Muscle layer of duodenum (tissue), 2 donors: ENCODE measurements at regions not wholly inside any gene's neighbourhood (a gene's known extent, or its start where the extent isn't known, plus 50 kb on each side); places are given as distances from the start of the nearest gene placed in this dataset.

Experiments
- H3K27ac ChIP-seq: one replicate; pipeline ENCODE4 v1.7.0; 2013; ENCODE audit warnings: mild to moderate bottlenecking, low read length
- H3K27me3 ChIP-seq: one replicate; pipeline ENCODE4 v1.7.0; 2013; ENCODE audit warnings: low read depth, mild to moderate bottlenecking, control low read depth, low read length
- H3K36me3 ChIP-seq, 2 donors: one replicate each; pipeline ENCODE4 v1.7.0; 2013; ENCODE audit warnings: low read length in 2 of 2, control low read depth in 1 of 2, mild to moderate bottlenecking in 1 of 2; ENCODE audit not compliant: insufficient read depth in 2 of 2, control insufficient read depth in 1 of 2
- H3K4me1 ChIP-seq, 2 donors: one replicate each; pipeline ENCODE4 v1.7.0; 2013; ENCODE audit warnings: low read length in 2 of 2, mild to moderate bottlenecking in 2 of 2, control low read depth in 1 of 2, moderate library complexity in 1 of 2; ENCODE audit not compliant: insufficient read depth in 2 of 2, control insufficient read depth in 1 of 2
- H3K4me3 ChIP-seq, 2 donors: one replicate each; pipeline ENCODE4 v1.7.0; 2013; ENCODE audit warnings: low read length in 2 of 2, low read depth in 1 of 2, mild to moderate bottlenecking in 1 of 2
- H3K9me3 ChIP-seq, 2 donors: one replicate each; pipeline ENCODE4 v1.7.0; 2013; ENCODE audit warnings: low read length in 2 of 2, control low read depth in 1 of 2, mild to moderate bottlenecking in 1 of 2; ENCODE audit not compliant: control insufficient read depth in 1 of 2
- donor health status: healthy.

DNA sequence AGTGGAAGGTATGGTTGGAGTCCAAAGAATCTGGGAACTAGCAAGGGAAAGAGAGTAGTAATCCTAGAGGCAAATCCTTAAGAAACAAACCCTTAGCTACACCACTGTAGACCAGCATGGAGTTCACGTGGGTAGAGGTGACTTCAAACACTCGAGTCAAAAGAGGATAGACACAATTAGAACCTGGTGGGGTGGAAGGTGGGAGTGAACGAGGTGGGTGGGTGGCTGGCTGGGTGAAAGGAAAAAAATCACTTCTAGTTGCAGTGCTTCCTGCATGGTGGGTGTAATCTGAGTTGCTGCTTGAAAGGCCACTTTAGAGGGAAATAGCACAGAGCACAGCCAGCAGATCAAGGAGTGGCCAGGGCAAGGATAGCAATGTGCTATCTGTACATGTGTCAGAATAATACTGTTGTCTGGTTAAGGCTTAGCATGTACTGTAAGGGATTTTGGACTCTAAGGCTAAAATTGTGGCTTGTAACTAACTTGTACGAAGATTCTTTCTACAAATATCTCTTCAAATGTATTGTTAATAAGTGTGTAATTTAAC, 356.2 kb downstream of the GRIA2 start:
- H3K4me1 ChIP-seq = no peaks in the 10 kb centered on the region
- no peak overlapping the region for H3K4me3 ChIP-seq
- no peak overlapping the region for H3K27ac ChIP-seq
- no peaks in the 10 kb centered on the region for H3K9me3 ChIP-seq
- H3K27me3 ChIP-seq = no peaks in the 10 kb centered on the region
- H3K36me3 ChIP-seq = no peaks in the 10 kb centered on the region

DNA sequence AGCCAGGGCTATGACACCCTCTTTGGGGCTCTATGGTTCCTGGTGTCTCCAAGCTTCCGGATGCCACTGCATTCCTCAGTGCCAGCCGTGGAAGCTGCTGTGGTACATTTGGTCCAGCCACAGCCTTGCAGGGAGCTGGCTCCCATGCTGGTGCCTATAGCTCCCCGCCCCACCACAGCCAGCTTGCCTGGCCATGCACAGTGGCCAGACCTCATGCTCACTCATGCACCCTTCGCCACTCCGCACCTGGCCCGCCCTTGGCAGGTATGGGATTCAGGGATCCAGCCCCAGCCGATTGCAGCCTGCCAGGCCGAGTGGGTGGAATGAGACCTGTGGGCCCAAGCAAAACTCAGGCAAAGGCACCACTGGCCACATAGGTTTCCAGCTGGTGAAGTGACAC, 354.8 kb downstream of the GRIA2 start:
- Histone ChIP-seq H3K27ac (no peak overlapping the region), H3K9me3 (no peaks in the 10 kb centered on the region), H3K4me3 (no peak overlapping the region), H3K36me3 (no peaks in the 10 kb centered on the region), H3K4me1 (no peaks in the 10 kb centered on the region), H3K27me3 (no peaks in the 10 kb centered on the region)

GRCh38 chr4:157574606-157575005, 354.1 kb downstream of the GRIA2 start:
- Histone ChIP-seq H3K9me3 (no peaks in the 10 kb centered on the region), H3K27me3 (no peaks in the 10 kb centered on the region)

DNA sequence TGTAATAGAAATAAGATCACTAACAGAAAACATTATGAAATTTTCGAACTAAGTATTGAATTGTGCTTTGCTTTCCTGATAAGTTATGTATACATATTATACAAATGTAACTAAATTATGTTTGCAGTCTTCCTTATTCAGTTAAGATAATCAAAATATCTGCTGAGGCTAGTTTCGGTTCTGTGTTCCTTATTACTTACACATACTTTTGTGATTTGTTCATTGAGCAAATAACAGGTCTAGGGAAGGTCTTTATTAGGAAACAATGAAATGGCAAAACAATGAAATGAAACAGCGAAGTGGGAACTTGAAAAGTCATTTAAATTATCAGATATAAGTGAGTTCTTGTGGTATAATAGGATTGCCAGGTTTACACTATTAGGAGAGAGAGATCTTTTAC, 352.4 kb downstream of the GRIA2 start:
- Histone ChIP-seq H3K4me3 (no peak overlapping the region), H3K4me1 (no peaks in the 10 kb centered on the region), H3K36me3 (no peaks in the 10 kb centered on the region), H3K27ac (no peak overlapping the region), H3K27me3 (no peaks in the 10 kb centered on the region), H3K9me3 (no peaks in the 10 kb centered on the region)

More at GRCh38 chr4:157574606-157575005, 354.1 kb downstream of the GRIA2 start:
- Histone ChIP-seq H3K4me1 (no peaks in the 10 kb centered on the region), H3K27ac (no peak overlapping the region), H3K36me3 (no peaks in the 10 kb centered on the region), H3K4me3 (no peak overlapping the region)

DNA sequence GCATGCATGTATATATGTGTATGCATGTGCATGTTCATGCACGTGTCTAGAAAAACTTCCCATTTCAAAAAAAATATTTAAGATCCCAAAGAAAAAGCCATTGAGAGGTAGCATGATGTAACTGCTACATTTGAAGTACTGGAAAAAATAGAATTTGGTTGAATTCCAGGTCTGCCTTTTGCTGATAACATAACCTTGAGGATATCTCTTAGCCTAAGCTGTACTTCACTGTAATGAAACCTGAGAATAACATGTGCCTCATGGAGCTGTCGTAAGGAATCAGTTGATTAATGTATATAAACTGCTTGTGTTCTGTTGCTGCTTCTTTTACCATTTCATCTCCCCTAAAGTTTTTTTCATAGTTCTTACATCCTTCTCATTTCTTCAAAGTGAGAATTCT, 351.8 kb downstream of the GRIA2 start:
- no peaks in the 10 kb centered on the region for H3K9me3 ChIP-seq

GRCh38 chr4:157564771-157565170, 344.2 kb downstream of the GRIA2 start:
- Histone ChIP-seq H3K9me3 (no peaks in the 10 kb centered on the region), H3K27ac (no peak overlapping the region), H3K27me3 (no peaks in the 10 kb centered on the region), H3K4me3 (no peak overlapping the region), H3K4me1 (no peaks in the 10 kb centered on the region), H3K36me3 (no peaks in the 10 kb centered on the region)

More for the DNA sequence above, 351.8 kb downstream of the GRIA2 start:
- no peak overlapping the region for H3K27ac ChIP-seq
- no peak overlapping the region for H3K4me3 ChIP-seq
- no peaks in the 10 kb centered on the region for H3K4me1 ChIP-seq
- H3K27me3 ChIP-seq = no peaks in the 10 kb centered on the region
- no peaks in the 10 kb centered on the region for H3K36me3 ChIP-seq

- Histone ChIP-seq H3K4me1 (no peaks in the 10 kb centered on the region), H3K27me3 (no peaks in the 10 kb centered on the region), H3K36me3 (no peaks in the 10 kb centered on the region), H3K27ac (no peak overlapping the region), H3K4me3 (no peak overlapping the region), H3K9me3 (no peaks in the 10 kb centered on the region)
Observed at GRCh38 chr4:157564218-157564617, 343.7 kb downstream of the GRIA2 start.

GRCh38 chr4:157558016-157558415, 337.5 kb downstream of the GRIA2 start:
- Histone ChIP-seq H3K9me3 (no peaks in the 10 kb centered on the region), H3K4me3 (no peak overlapping the region), H3K27me3 (no peaks in the 10 kb centered on the region), H3K4me1 (no peaks in the 10 kb centered on the region), H3K36me3 (no peaks in the 10 kb centered on the region), H3K27ac (no peak overlapping the region)

DNA sequence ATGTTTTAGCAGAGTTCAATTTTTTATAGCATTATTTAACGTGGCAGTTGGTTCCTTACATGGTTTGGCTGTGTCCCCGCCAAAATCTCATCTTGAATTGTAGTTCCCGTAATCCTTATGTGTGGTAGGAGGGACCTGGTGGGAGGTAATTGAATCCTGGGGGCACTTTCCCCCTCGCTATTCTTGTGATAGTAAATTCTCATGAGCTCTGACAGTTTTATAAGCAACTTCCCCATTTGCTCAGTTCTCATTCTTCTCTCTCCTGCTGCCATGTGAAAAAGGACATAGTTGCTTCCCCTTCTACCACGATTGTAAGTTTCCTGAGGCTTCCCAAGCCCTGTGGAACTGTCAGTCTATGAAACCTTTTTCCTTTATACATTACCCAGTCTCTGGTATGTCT, 329.5 kb downstream of the GRIA2 start:
- Histone ChIP-seq H3K27me3 (no peaks in the 10 kb centered on the region), H3K9me3 (no peaks in the 10 kb centered on the region), H3K4me3 (no peak overlapping the region), H3K27ac (no peak overlapping the region), H3K36me3 (no peaks in the 10 kb centered on the region), H3K4me1 (no peaks in the 10 kb centered on the region)

DNA sequence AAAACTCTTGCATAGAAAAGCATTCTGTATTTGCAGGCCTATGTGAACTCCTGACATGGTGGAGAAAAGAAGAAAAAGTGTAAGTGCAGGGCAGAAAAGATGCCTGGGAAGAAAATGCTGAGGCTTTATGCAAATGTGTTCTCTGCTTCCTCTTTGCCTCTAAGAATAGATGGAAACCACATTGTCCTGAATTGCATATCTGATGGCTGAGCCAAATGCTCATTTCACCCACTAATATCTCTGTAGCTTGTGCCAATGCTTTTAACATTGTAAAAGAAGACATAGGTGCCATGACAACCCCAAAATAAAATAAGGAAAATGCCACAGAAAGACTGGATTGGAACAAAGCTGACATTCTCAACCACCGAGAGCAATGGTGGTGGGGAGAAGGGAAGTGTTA, 307.4 kb downstream of the GRIA2 start:
- H3K4me3 ChIP-seq = peak overlapping the region in 1 of 2 donors; percentile 17
- H3K27me3 ChIP-seq = no peaks in the 10 kb centered on the region
- H3K36me3 ChIP-seq = no peaks in the 10 kb centered on the region
- H3K4me1 ChIP-seq = no peaks in the 10 kb centered on the region
- peaks cover 0 to 19% of the 10 kb centered on the region in 2 donors for H3K9me3 ChIP-seq
- no peak overlapping the region for H3K27ac ChIP-seq

GRCh38 chr4:157521906-157522305, 301.4 kb downstream of the GRIA2 start:
- H3K27ac ChIP-seq = no peak overlapping the region

GRCh38 chr4:157514711-157515110, 294.2 kb downstream of the GRIA2 start:
- Histone ChIP-seq H3K4me1 (no peaks in the 10 kb centered on the region), H3K4me3 (no peak overlapping the region), H3K36me3 (no peaks in the 10 kb centered on the region), H3K27me3 (no peaks in the 10 kb centered on the region), H3K27ac (no peak overlapping the region), H3K9me3 (no peaks in the 10 kb centered on the region)

More at GRCh38 chr4:157521906-157522305, 301.4 kb downstream of the GRIA2 start:
- no peaks in the 10 kb centered on the region for H3K36me3 ChIP-seq
- H3K9me3 ChIP-seq = peaks cover 0 to 3% of the 10 kb centered on the region in 2 donors
- no peaks in the 10 kb centered on the region for H3K4me1 ChIP-seq
- no peaks in the 10 kb centered on the region for H3K27me3 ChIP-seq
- H3K4me3 ChIP-seq = no peak overlapping the region
